ENCODE measurements at regions not wholly inside any gene's neighbourhood (a gene's known extent, or its start where the extent isn't known, plus 50 kb on each side); places are given as distances from the start of the nearest gene placed in this dataset.

DNA sequence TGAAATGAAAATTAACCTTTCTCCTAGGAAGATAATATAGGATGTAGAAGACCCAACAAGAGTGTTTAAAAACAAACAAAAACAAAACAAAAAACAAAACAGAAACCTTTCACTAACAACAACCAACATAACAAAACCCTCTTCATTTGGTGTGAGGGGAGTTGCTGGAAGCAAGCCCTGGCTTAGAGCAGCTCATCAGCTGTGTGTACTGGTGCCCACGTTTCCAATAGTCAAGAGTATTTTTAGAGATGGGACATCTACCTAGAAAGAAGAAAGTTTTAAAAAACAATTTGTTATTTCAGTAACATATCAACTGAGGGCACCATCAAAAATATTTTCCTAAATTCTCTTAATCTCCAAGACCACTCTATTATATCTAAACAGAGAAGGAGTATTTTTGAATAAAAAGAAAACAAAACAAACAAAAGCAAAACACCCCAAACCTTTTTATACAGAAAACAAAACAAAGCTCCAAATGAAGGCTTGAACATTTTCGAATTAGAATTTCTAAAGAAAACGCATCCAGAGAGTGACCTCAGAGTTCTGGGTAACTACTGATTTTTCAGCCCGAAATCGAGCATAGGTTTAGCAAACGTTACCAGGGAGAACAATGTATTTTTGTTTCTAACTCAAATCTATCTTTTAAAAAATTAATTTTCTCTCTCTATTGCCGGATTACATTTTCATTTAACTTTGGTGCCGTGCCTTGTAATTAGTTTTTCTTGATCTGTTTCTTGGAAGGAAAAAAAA, 134.6 kb downstream of the INSIG2 start:
- WGBS (ENCODE audit: low lambda C conversion rate), result 4% methylated on average over 8 of the region's 8 CpGs
- H3K27ac ChIP-seq (ENCODE audit: low read depth in 2 of 2, low read length in 1 of 2), result no peak overlapping the region
- ChIA-PET POLR2A (no interaction called here), CTCF (interaction anchor here (0.6 to 5.5 kb wide), 19 partner anchors 10 to 659 kb away, joined by 3 to 57 read pairs (median 4); partner anchors contain the start of gene EN1)
- no peak overlapping the region for H3K9ac ChIP-seq
- H3K9me3 ChIP-seq, result no peaks in the 10 kb centered on the region
- H3K27me3 ChIP-seq (ENCODE audit: insufficient read depth), result peaks cover 64% of the 10 kb centered on the region
- no peaks in the 10 kb centered on the region for H3K9me2 ChIP-seq
- H3K36me3 ChIP-seq (replicated peaks in 1 of 2; ENCODE audit: control insufficient read depth in 1 of 2, insufficient read depth in 2 of 2, low read length in 1 of 2), result no peaks in the 10 kb centered on the region
- H3K79me2 ChIP-seq (ENCODE audit: insufficient read depth), result no peaks in the 10 kb centered on the region
- DNase-seq, result no peak
- H3F3A ChIP-seq (replicated peaks; ENCODE audit: insufficient read depth), result no peaks in the 10 kb centered on the region
- H3K4me2 ChIP-seq, result no peak overlapping the region
- no peak overlapping the region; a peak in 1 of 4 replicates for H3K4me3 ChIP-seq (ENCODE audit: low read depth in 2 of 2, low read length in 1 of 2)
- H3K4me1 ChIP-seq (ENCODE audit: control insufficient read depth in 1 of 2, insufficient read depth in 2 of 2, low read depth in 1 of 2, low read length in 1 of 2), result peaks cover 0 to 5% of the 10 kb centered on the region in 2 experiments; a peak in 1 of 4 replicates
- H4K20me1 ChIP-seq (ENCODE audit: insufficient read depth), result no peaks in the 10 kb centered on the region; the same call in 1 of the 2 replicates
- H2AFZ ChIP-seq (ENCODE audit: low read depth), result no peak overlapping the region
- TF ChIP-seq GABPA (IDR thresholded peaks at IDR 0.05; ENCODE audit: low read depth) (no peak), RXRA (IDR thresholded peaks at IDR 0.05; ENCODE audit: borderline replicate concordance, low read depth) (no peak), CHD2 (IDR thresholded peaks at IDR 0.05; ENCODE audit: low read length, partially characterized antibody) (no peak), NFIC (IDR thresholded peaks at IDR 0.05; ENCODE audit: borderline replicate concordance) (no peak), EP300 (IDR thresholded peaks at IDR 0.05; ENCODE audit: borderline replicate concordance in 1 of 2, low read depth in 1 of 2, low read length in 1 of 2) (no peak), POLR2AphosphoS5 (IDR thresholded peaks at IDR 0.05; ENCODE audit: low read depth, low read length) (no peak), MEF2A (IDR thresholded peaks at IDR 0.05; ENCODE audit: borderline replicate concordance, low read depth) (no peak), FOSL2 (IDR thresholded peaks at IDR 0.05; ENCODE audit: borderline replicate concordance, low read depth) (no peak), FOXM1 (IDR thresholded peaks at IDR 0.05; ENCODE audit: low read depth) (no peak), SIN3A (IDR thresholded peaks at IDR 0.05; ENCODE audit: borderline replicate concordance, low read depth, low read length) (no peak), SMC3 (IDR thresholded peaks at IDR 0.05; ENCODE audit: low read depth, low read length) (no peak), RFX5 (IDR thresholded peaks at IDR 0.05; ENCODE audit: low read length) (no peak), JUND (IDR thresholded peaks at IDR 0.05) (no peak), EZH2phosphoT487 (IDR thresholded peaks at IDR 0.05; ENCODE audit: borderline replicate concordance, low read depth) (no peak; the same call in 1 of the 2 replicates), USF1 (IDR thresholded peaks at IDR 0.05; ENCODE audit: borderline replicate concordance, low read depth) (no peak), USF2 (IDR thresholded peaks at IDR 0.05; ENCODE audit: borderline replicate concordance, low read depth, low read length) (no peak)
- TF ChIP-seq, protein P1, sequence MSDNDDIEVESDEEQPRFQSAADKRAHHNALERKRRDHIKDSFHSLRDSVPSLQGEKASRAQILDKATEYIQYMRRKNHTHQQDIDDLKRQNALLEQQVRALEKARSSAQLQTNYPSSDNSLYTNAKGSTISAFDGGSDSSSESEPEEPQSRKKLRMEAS (IDR thresholded peaks at IDR 0.05; ENCODE audit: low read depth), result no peak
- TF ChIP-seq, protein P2, sequence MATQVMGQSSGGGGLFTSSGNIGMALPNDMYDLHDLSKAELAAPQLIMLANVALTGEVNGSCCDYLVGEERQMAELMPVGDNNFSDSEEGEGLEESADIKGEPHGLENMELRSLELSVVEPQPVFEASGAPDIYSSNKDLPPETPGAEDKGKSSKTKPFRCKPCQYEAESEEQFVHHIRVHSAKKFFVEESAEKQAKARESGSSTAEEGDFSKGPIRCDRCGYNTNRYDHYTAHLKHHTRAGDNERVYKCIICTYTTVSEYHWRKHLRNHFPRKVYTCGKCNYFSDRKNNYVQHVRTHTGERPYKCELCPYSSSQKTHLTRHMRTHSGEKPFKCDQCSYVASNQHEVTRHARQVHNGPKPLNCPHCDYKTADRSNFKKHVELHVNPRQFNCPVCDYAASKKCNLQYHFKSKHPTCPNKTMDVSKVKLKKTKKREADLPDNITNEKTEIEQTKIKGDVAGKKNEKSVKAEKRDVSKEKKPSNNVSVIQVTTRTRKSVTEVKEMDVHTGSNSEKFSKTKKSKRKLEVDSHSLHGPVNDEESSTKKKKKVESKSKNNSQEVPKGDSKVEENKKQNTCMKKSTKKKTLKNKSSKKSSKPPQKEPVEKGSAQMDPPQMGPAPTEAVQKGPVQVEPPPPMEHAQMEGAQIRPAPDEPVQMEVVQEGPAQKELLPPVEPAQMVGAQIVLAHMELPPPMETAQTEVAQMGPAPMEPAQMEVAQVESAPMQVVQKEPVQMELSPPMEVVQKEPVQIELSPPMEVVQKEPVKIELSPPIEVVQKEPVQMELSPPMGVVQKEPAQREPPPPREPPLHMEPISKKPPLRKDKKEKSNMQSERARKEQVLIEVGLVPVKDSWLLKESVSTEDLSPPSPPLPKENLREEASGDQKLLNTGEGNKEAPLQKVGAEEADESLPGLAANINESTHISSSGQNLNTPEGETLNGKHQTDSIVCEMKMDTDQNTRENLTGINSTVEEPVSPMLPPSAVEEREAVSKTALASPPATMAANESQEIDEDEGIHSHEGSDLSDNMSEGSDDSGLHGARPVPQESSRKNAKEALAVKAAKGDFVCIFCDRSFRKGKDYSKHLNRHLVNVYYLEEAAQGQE (IDR thresholded peaks at IDR 0.05; ENCODE audit: low read depth, low read length), result no peak
